HG03565 (cell line): ENCODE measurements at regions not wholly inside any gene's neighbourhood (a gene's known extent, or its start where the extent isn't known, plus 50 kb on each side); places are given as distances from the start of the nearest gene placed in this dataset.

Experiments
- ATAC-seq: cut with Tn5 transposase; IDR thresholded peaks from one replicate; pipeline ENCODE4 v1.9.1; 2021; ENCODE audit warnings: mild to moderate bottlenecking, moderate library complexity; ENCODE audit not compliant: unreplicated experiment

- ATAC-seq, result no peak
Observed at GRCh38 chr1:4010814-4011605, 110.9 kb upstream of the C1orf174 start.

DNA sequence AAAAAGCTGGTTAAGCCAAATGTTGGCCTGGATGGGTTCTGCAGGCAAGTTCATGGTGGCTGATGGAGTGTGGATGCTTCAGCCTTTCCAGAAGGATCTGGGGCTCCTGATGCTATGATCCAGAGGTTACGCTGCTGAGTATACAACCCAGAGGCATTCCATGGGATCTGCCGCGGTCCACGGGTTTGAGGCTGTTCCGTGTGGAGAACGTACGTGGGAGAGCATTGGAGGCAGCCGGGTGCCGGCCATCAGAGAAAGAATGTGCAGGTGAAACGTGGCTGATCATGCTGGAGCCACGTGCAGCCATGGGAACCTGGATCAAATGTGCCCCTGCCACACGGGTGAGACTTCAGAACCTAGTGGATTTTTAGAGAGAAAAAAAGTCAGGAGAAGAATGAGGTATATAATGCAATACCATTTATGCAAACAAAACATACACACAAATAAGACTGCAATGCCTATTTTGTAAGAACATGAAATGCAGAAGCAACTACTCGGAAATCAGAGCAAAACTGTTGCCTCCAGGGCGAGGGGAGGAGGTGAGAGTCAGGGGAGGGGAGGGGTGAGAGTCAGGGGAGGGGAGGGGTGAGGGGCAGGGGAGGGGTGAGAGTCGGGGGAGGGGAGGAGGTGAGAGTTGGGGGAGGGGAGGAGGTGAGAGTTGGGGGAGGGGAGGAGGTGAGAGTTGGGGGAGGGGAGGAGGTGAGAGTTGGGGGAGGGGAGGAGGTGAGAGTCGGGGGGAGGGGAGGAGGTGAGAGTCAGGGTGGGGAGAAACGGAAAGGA is 116.5 kb upstream of the C1orf174 start:
- no peak for ATAC-seq

DNA sequence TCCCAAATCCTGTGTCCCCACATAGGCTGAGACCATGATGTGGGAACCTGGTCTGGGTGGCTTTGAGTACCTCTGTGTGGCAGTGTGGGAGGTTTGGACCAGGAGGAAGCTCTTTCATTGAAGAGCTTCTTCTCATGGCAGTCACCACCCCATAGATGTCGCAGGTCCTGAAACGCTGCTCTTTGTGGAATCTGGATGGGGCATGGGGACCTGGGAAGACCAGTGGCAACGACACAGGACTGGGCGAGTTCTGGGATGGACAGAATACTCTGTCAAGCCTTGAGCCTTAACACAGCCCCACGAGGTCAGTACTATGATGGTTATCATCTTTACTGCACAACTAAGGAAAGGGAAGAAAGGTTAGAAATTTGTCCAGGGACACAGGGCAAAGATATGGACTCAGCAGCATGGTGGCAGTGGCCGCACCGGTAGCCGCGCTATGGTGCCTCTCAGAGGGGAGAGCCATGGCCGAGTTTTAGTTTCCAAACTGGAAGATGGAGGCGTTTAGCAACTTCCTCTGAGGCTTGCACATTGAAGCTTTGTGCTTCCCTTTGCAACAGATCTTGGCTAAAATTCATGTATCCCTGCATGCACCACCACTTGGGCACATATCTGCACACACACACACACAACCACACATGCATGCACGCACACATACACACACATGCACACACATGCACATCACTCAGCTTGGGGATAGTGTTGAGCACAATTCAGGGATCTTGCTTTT is 117.7 kb upstream of the C1orf174 start:
- no peak for ATAC-seq

GRCh38 chr1:4018466-4019146 is 118.5 kb upstream of the C1orf174 start:
- ATAC-seq, result no peak

GRCh38 chr1:4019147-4019521 is 119.1 kb upstream of the C1orf174 start:
- no peak for ATAC-seq

- ATAC-seq, result no peak
Observed at GRCh38 chr1:4019606-4020331, 119.7 kb upstream of the C1orf174 start.

GRCh38 chr1:4020449-4020848 is 120.4 kb upstream of the C1orf174 start:
- ATAC-seq, result no peak

DNA sequence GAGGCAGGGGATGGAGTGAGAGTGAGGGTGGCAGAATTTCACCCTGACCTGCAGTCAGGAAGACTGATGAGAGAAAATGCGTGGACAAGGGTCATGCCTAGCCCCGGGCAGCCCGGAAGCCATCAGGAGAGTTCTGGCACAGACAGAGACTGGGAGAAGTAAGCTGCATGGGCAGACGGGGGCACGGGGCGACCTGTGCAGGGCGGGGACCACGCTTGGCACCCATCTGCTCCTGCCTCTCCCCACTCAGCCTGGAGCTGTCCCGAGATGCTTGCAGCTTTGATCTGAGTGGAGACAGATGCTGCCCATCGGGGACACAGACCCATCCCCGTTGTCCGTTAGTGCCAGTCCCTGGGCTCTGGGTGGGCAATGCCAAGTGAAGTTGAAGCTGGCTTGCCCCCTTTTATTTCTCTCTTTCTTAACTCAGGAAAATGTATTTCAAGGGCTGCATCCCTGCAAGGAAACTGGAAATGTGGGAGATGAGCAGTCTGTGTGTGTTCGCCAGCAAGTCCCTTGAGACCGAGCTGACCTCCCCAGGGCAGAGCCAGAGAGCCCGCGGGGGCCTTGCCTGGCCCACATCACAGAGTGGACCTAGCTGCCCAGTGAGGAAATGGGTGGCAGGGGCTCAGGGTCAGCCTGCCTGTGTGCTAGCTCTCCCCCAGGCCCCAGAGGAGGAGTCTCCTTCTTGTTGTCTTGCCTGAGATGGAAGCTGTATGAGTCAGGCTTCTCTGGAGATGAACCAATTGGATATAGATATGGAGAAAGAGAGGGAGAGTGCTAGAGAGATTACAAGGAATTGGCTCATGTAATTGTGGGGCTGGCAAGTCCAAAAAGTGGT is 121.3 kb upstream of the C1orf174 start:
- ATAC-seq, result no peak

DNA sequence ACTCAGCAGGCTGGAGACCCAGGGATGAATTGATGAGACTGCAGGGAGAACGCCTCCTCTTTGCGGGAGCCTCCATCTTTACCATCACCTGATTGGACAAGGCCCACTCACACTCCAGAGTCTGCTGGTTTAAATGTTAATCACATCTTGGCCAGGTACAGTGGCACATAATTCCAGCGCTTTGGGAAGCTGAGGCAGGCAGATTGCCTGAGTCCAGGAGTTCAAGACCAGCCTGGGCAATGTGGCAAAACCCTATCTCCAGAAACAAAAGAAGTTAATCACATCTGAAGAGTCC is 121.8 kb upstream of the C1orf174 start:
- no peak for ATAC-seq

- no peak for ATAC-seq
Observed at GRCh38 chr1:4022715-4023114, 122.6 kb upstream of the C1orf174 start.

DNA sequence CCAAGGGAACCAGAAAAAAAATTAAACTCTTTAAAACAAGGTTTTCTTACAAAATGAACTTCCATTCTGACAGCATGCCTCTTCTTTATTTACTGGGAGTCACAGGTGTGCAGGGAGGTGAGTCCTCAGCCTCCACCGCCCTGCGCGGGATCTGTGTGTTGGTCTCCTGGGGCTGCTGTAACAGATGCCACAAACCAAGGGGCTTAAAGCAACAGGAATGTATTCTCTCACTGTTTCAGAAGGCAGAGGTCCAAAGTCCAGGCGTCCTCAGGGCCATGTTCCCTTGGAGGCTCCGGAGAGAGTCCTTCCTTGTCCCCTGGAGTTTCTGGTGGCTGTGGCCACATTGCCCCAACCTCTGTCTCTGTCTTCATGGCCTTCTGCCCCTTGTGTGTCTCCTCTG is 123.6 kb upstream of the C1orf174 start:
- ATAC-seq, result no peak

- ATAC-seq, result no peak
Observed at GRCh38 chr1:4024811-4025210, 124.7 kb upstream of the C1orf174 start.

DNA sequence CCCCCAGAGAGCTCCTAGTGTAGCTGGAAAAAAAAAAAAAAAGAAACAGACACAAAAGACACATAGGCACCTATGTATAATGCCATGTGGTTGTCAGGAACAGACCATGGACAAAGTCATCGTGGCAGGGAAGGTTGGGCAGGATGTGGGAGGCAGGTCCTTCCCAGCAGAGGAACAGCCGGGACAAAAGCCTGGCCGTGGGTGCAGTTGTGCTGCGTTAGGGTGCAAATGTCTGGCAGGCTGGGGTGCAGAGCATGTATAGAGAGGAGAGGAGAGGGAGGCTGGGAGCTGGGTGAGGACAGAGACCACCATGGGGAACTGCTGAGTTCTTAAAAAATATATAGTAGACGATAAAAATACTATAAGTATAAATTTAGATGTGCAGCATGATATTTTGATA is 125.7 kb upstream of the C1orf174 start:
- no peak for ATAC-seq

DNA sequence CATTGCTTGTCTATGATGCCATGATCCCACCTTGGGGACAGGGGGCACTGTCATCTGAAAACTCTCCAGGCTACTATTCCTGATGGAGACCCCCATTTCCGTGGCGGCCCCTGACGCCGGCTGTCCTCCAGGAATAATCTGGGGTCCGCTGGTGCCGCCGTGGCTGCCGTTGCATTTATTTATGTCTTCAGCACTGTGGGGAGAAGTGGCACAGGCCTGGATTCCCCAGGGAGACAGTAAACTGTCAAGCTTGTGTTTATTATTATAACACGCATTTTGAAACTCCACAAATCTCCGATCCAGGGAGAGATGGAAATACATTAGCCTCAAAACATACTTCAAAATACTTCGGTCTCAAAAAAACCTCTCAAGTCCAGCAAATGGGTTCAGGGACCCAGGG is 126.9 kb upstream of the C1orf174 start:
- ATAC-seq, result no peak

GRCh38 chr1:4027492-4028138 is 127.5 kb upstream of the C1orf174 start:
- peak; percentile 76 for ATAC-seq

- no peak for ATAC-seq
Observed at GRCh38 chr1:4028139-4028501, 128.0 kb upstream of the C1orf174 start.

- no peak for ATAC-seq
Observed at GRCh38 chr1:4029376-4029775, 129.3 kb upstream of the C1orf174 start.

GRCh38 chr1:4032571-4032970 is 132.5 kb upstream of the C1orf174 start:
- no peak for ATAC-seq

GRCh38 chr1:4033129-4033676 is 133.1 kb upstream of the C1orf174 start:
- no peak for ATAC-seq
